H9 (cell line): ENCODE measurements at regions not wholly inside any gene's neighbourhood (a gene's known extent, or its start where the extent isn't known, plus 50 kb on each side); places are given as distances from the start of the nearest gene placed in this dataset.

Experiments
- DNase-seq: peaks from one replicate; pipeline ENCODE4 v3.0.0-alpha.2; 2017
- H2AFZ ChIP-seq: one replicate; pipeline ENCODE4 v1.6.1; 2013; ENCODE audit warnings: mild to moderate bottlenecking, low read length, control low read depth, moderate library complexity
- H2AK5ac ChIP-seq: 2 replicates; pipeline ENCODE4 v1.6.1; 2013; ENCODE audit warnings: low read length, control low read depth, mixed read lengths; ENCODE audit not compliant: insufficient read length
- H2BK120ac ChIP-seq: one replicate; pipeline ENCODE4 v1.6.1; 2013; ENCODE audit warnings: low read depth, mild to moderate bottlenecking, low read length, control low read depth, inconsistent platforms; ENCODE audit not compliant: poor library complexity, severe bottlenecking
- H2BK12ac ChIP-seq: 2 replicates; pipeline ENCODE4 v1.6.1; 2013; ENCODE audit warnings: low read length, control low read depth, mixed read lengths, low read depth; ENCODE audit not compliant: insufficient read length
- H2BK15ac ChIP-seq: 2 replicates; pipeline ENCODE4 v1.6.1; 2013; ENCODE audit warnings: low read depth, low read length, control low read depth
- H2BK20ac ChIP-seq: one replicate; pipeline ENCODE4 v1.6.1; 2013; ENCODE audit warnings: low read depth, mild to moderate bottlenecking, low read length, control low read depth, inconsistent platforms; ENCODE audit not compliant: poor library complexity, severe bottlenecking
- H2BK5ac ChIP-seq: 2 replicates; pipeline ENCODE4 v1.6.1; 2013; ENCODE audit warnings: low read length, control low read depth, mixed read lengths; ENCODE audit not compliant: insufficient read length
- H3K14ac ChIP-seq: 2 replicates; pipeline ENCODE4 v1.6.1; 2013; ENCODE audit warnings: low read length, control low read depth; ENCODE audit not compliant: insufficient read depth
- H3K18ac ChIP-seq: 2 replicates; pipeline ENCODE4 v1.6.1; 2013; ENCODE audit warnings: low read depth, mild to moderate bottlenecking, mixed read lengths, low read length, control low read depth; ENCODE audit not compliant: insufficient read length
- H3K23ac ChIP-seq: 2 replicates; pipeline ENCODE4 v1.6.1; 2013; ENCODE audit warnings: low read length, control low read depth, mixed read lengths, low read depth; ENCODE audit not compliant: insufficient read length
- H3K23me2 ChIP-seq: 2 replicates; pipeline ENCODE4 v1.6.1; 2013; ENCODE audit warnings: low read depth, mild to moderate bottlenecking, mixed read lengths, low read length, control low read depth; ENCODE audit not compliant: insufficient read length, poor library complexity, severe bottlenecking
- H3K27ac ChIP-seq: 2 replicates; pipeline ENCODE4 v1.5.1; 2013; ENCODE audit warnings: low read length, control low read depth, mixed read lengths, low read depth; ENCODE audit not compliant: insufficient read length
- H3K27me3 ChIP-seq: 2 replicates; pipeline ENCODE4 v1.6.1; 2013; ENCODE audit warnings: low read length, control low read depth, inconsistent platforms; ENCODE audit not compliant: insufficient read depth
- H3K4ac ChIP-seq: 2 replicates; pipeline ENCODE4 v1.6.1; 2013; ENCODE audit warnings: low read depth, mild to moderate bottlenecking, control low read depth, inconsistent platforms, low read length, moderate library complexity
- H3K4me1 ChIP-seq: 2 replicates; pipeline ENCODE4 v1.6.1; 2013; ENCODE audit warnings: low read length, control low read depth, inconsistent platforms; ENCODE audit not compliant: insufficient read depth
- H3K4me2 ChIP-seq: 2 replicates; pipeline ENCODE4 v1.6.1; 2013; ENCODE audit warnings: low read length, control low read depth, mixed read lengths; ENCODE audit not compliant: insufficient read length, insufficient read depth
- H3K56ac ChIP-seq: 2 replicates; pipeline ENCODE4 v1.6.1; 2013; ENCODE audit warnings: low read depth, mild to moderate bottlenecking, mixed read lengths, low read length, control low read depth; ENCODE audit not compliant: insufficient read length
- H3K79me1 ChIP-seq: 2 replicates; pipeline ENCODE4 v1.6.1; 2013; ENCODE audit warnings: low read depth, mild to moderate bottlenecking, moderate library complexity, low read length, control low read depth, inconsistent platforms; ENCODE audit not compliant: insufficient read depth, poor library complexity, severe bottlenecking
- H3K79me2 ChIP-seq: 2 replicates; pipeline ENCODE4 v1.6.1; 2013; ENCODE audit warnings: low read length, control low read depth, inconsistent platforms; ENCODE audit not compliant: insufficient read depth
- H3K9ac ChIP-seq: 2 replicates; pipeline ENCODE4 v1.6.1; 2013; ENCODE audit warnings: low read length, control low read depth, mixed read lengths; ENCODE audit not compliant: insufficient read length; ENCODE audit errors: extremely low read depth
- H3K9me3 ChIP-seq: one replicate; pipeline ENCODE4 v1.6.1; 2013; ENCODE audit warnings: low read depth, low read length, inconsistent platforms; ENCODE audit not compliant: control insufficient read depth
- H3T11ph ChIP-seq: one replicate; pipeline ENCODE4 v1.6.1; 2013; ENCODE audit warnings: mild to moderate bottlenecking, low read length, control low read depth, inconsistent platforms
- H4K20me1 ChIP-seq: one replicate; pipeline ENCODE4 v1.6.1; 2013; ENCODE audit not compliant: control insufficient read depth, insufficient read length, insufficient read depth
- H4K5ac ChIP-seq: 2 replicates; pipeline ENCODE4 v1.6.1; 2013; ENCODE audit warnings: low read depth, mild to moderate bottlenecking, mixed read lengths, low read length, control low read depth; ENCODE audit not compliant: insufficient read length
- H4K8ac ChIP-seq: replicated peaks from 2 replicates; pipeline ENCODE4 v1.6.1; 2013; ENCODE audit warnings: low read length, control low read depth, mixed read lengths, low read depth; ENCODE audit not compliant: insufficient read length
- H4K91ac ChIP-seq: 2 replicates; pipeline ENCODE4 v1.6.1; 2013; ENCODE audit warnings: low read depth, mild to moderate bottlenecking, moderate library complexity, mixed read lengths, low read length, control low read depth; ENCODE audit not compliant: insufficient read length
- H3K27ac Mint-ChIP-seq, 3 experiments: 2 replicates in 2 of 3; 3 replicates in 1 of 3; pipeline ENCODE4 v1.8.0; 2020 to 2021; ENCODE audit warnings: mixed read lengths in 3 of 3, mild to moderate bottlenecking in 1 of 3, moderate library complexity in 1 of 3
- H3K27me3 Mint-ChIP-seq: 2 replicates; pipeline ENCODE4 v1.8.0; 2021; ENCODE audit warnings: low read depth, mild to moderate bottlenecking, moderate library complexity, mixed read lengths
- H3K36me3 Mint-ChIP-seq, 3 experiments: 2 replicates in 2 of 3; 3 replicates in 1 of 3; pipeline ENCODE4 v1.8.0; 2020 to 2021; ENCODE audit warnings: low read depth in 3 of 3, mixed read lengths in 3 of 3; ENCODE audit not compliant: insufficient read depth in 1 of 3
- H3K4me1 Mint-ChIP-seq, 2 experiments: 2 replicates each; pipeline ENCODE4 v1.8.0; 2020; ENCODE audit warnings: mixed read lengths in 2 of 2
- H3K4me3 Mint-ChIP-seq, 2 experiments: 2 replicates in 1 of 2; 3 replicates in 1 of 2; pipeline ENCODE4 v1.8.0; 2020 to 2021; ENCODE audit warnings: mild to moderate bottlenecking in 2 of 2, mixed read lengths in 2 of 2, moderate library complexity in 1 of 2
- H3K9me3 Mint-ChIP-seq, 2 experiments: 2 replicates in 1 of 2; 3 replicates in 1 of 2; pipeline ENCODE4 v1.8.0; 2020; ENCODE audit warnings: mild to moderate bottlenecking in 2 of 2, mixed read lengths in 2 of 2, moderate library complexity in 1 of 2
- WGBS: extraction: QIAGEN DNeasy Blood & Tissue Kit; methylation state at CpG from one replicate; pipeline ENCODE4 v1.1.7; 2013; ENCODE audit warnings: missing lambda C conversion rate, low lambda C conversion rate, mixed read lengths; ENCODE audit not compliant: insufficient read length; ENCODE audit errors: extremely low coverage; 5-methylcytosine and 5-hydroxymethylcytosine counted together
- TF ChIP-seq, protein P1 (sequence below): fragments of 200-600 bp; sonication (generic); conservative IDR thresholded peaks from 3 replicates; pipeline ENCODE4 v1.8.0; 2021; ENCODE audit warnings: antibody characterized with exemption, mild to moderate bottlenecking

GRCh38 chr2:60309941-60310660, 243.4 kb downstream of the BCL11A start:
- Histone ChIP-seq H3K23ac (no peak overlapping the region), H3K9ac (no peak overlapping the region), H3T11ph (no peak overlapping the region), H2BK20ac (no peak overlapping the region), H3K18ac (no peak overlapping the region), H4K91ac (no peak overlapping the region), H3K4ac (no peak overlapping the region), H3K23me2 (no peaks in the 10 kb centered on the region), H3K79me2 (no peaks in the 10 kb centered on the region), H4K5ac (no peak overlapping the region), H4K20me1 (no peaks in the 10 kb centered on the region), H3K27me3 (no peaks in the 10 kb centered on the region), H4K8ac (no peak overlapping the region), H2AFZ (no peak overlapping the region), H3K27ac (no peak overlapping the region), H2BK15ac (no peak overlapping the region), H3K14ac (no peak overlapping the region), H2BK5ac (no peak overlapping the region), H2AK5ac (no peak overlapping the region), H3K4me1 (no peaks in the 10 kb centered on the region), H2BK120ac (no peak overlapping the region), H3K9me3 (no peaks in the 10 kb centered on the region), H3K56ac (no peak overlapping the region), H3K79me1 (no peaks in the 10 kb centered on the region), H3K4me2 (no peak overlapping the region), H2BK12ac (no peak overlapping the region)
- Mint-ChIP-seq H3K9me3 (no peaks in the 10 kb centered on the region), H3K27ac (no peak overlapping the region), H3K4me1 (peaks cover 3 to 7% of the 10 kb centered on the region in 2 experiments; a peak in 1 of 4 replicates), H3K27me3 (peaks cover 5% of the 10 kb centered on the region), H3K4me3 (no peak overlapping the region), H3K36me3 (no peaks in the 10 kb centered on the region)
- no peak for DNase-seq
- TF ChIP-seq, protein P1, sequence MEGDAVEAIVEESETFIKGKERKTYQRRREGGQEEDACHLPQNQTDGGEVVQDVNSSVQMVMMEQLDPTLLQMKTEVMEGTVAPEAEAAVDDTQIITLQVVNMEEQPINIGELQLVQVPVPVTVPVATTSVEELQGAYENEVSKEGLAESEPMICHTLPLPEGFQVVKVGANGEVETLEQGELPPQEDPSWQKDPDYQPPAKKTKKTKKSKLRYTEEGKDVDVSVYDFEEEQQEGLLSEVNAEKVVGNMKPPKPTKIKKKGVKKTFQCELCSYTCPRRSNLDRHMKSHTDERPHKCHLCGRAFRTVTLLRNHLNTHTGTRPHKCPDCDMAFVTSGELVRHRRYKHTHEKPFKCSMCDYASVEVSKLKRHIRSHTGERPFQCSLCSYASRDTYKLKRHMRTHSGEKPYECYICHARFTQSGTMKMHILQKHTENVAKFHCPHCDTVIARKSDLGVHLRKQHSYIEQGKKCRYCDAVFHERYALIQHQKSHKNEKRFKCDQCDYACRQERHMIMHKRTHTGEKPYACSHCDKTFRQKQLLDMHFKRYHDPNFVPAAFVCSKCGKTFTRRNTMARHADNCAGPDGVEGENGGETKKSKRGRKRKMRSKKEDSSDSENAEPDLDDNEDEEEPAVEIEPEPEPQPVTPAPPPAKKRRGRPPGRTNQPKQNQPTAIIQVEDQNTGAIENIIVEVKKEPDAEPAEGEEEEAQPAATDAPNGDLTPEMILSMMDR: no peak
- WGBS: no CpG with 5 or more reads among the region's 5 CpGs
